ENCODE measurements at regions not wholly inside any gene's neighbourhood (a gene's known extent, or its start where the extent isn't known, plus 50 kb on each side); places are given as distances from the start of the nearest gene placed in this dataset.

DNA sequence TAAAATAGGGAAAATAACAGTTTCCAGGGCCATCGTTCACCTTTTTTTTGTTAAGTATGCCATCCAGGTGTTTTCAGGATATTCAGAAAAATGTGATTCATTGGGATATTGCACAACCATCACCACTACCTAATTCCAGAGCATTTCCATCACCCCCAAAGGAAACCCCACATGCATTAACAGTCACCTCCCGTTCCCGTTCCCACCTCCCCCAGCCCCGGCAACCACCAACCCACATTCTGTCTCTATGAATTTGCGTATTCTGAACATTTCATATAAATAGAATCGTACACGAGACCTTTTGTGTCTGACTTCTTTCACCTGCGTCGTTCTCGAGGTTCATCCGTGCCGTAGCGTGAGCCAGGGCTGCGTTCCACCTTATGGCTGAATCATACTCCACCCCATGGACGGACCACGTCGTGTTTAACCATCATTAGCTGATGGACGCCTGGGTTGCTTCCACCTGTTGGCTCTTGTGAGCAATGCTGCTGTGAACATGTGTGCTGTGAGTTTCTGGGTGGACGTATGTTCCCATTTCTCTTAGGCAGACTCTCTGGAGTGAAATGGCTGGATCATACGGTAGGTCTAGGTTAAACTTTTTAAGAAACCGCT is 51.0 kb upstream of the NCOR2 start:
- no peak for DNase-seq (ENCODE audit: low read depth)
- H3K4me3 ChIP-seq (ENCODE audit: low read depth, low read length), result no peak overlapping the region
- TF ChIP-seq, protein P1, sequence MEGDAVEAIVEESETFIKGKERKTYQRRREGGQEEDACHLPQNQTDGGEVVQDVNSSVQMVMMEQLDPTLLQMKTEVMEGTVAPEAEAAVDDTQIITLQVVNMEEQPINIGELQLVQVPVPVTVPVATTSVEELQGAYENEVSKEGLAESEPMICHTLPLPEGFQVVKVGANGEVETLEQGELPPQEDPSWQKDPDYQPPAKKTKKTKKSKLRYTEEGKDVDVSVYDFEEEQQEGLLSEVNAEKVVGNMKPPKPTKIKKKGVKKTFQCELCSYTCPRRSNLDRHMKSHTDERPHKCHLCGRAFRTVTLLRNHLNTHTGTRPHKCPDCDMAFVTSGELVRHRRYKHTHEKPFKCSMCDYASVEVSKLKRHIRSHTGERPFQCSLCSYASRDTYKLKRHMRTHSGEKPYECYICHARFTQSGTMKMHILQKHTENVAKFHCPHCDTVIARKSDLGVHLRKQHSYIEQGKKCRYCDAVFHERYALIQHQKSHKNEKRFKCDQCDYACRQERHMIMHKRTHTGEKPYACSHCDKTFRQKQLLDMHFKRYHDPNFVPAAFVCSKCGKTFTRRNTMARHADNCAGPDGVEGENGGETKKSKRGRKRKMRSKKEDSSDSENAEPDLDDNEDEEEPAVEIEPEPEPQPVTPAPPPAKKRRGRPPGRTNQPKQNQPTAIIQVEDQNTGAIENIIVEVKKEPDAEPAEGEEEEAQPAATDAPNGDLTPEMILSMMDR (conservative IDR thresholded peaks at IDR 0.05; ENCODE audit: low read depth, low read length), result no peak

DNA sequence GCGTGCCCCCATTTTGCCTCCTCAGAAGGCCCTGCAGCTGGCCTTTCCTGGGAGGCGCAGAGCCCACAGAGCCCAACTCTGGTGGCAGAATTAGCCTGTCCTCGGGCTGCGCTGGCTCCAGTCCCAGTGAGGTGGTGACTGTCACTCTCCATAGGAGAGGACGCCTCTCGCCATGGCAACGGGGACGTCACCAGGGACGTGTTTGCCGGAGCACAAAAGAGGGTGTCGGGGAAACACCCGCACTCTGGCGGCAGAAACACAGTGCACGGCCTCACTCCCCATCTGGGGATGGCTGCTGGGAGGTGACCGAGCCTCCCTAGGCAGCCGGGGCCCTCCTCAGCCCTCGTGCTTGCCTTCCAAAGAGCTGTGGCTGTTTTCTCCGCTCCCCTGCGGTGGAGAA is 50.2 kb upstream of the NCOR2 start:
- DNase-seq (ENCODE audit: low read depth), result no peak
- no peak overlapping the region for H3K4me3 ChIP-seq (ENCODE audit: low read depth, low read length)
- TF ChIP-seq, protein P1 (conservative IDR thresholded peaks at IDR 0.05; ENCODE audit: low read depth, low read length), result no peak
